WI38 (cell line): ENCODE measurements at regions not wholly inside any gene's neighbourhood (a gene's known extent, or its start where the extent isn't known, plus 50 kb on each side); places are given as distances from the start of the nearest gene placed in this dataset.
"Not testable (repeated sequence)": the region's sequence is repeated elsewhere in the genome, so short reads cannot be mapped to it uniquely, and the experiment has no call there.

Source experiments
- H3K4me3 ChIP-seq: 2 replicates; pipeline ENCODE4 v1.5.1; 2011; ENCODE audit warnings: low read depth, mild to moderate bottlenecking, control low read depth, low read length
- TF ChIP-seq, protein P1 (sequence below): IDR thresholded peaks from 2 replicates; pipeline ENCODE4 v1.5.1; 2012; ENCODE audit warnings: low read depth, mild to moderate bottlenecking, control low read depth, low read length

DNA sequence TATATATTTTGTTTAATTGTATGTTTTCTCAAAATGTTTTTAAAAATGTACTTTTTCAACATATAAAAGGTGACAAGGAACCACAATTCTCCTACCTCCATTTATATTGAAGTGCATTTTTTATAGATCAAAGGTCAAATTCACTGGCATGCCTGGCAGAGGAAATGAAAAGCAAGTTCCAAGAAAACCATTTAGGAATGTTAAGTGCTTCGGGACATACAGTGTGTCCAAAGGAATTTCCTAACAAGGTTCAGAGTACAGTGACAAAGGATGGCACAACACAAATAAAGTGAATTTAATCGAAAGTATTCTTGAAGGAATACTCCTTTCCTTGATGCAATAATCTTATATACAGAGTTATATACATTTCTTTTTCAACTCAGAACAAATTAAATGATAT is 242.3 kb downstream of the CCER1 start:
- TF ChIP-seq, protein P1, sequence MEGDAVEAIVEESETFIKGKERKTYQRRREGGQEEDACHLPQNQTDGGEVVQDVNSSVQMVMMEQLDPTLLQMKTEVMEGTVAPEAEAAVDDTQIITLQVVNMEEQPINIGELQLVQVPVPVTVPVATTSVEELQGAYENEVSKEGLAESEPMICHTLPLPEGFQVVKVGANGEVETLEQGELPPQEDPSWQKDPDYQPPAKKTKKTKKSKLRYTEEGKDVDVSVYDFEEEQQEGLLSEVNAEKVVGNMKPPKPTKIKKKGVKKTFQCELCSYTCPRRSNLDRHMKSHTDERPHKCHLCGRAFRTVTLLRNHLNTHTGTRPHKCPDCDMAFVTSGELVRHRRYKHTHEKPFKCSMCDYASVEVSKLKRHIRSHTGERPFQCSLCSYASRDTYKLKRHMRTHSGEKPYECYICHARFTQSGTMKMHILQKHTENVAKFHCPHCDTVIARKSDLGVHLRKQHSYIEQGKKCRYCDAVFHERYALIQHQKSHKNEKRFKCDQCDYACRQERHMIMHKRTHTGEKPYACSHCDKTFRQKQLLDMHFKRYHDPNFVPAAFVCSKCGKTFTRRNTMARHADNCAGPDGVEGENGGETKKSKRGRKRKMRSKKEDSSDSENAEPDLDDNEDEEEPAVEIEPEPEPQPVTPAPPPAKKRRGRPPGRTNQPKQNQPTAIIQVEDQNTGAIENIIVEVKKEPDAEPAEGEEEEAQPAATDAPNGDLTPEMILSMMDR = no peak
- no peak overlapping the region for H3K4me3 ChIP-seq

DNA sequence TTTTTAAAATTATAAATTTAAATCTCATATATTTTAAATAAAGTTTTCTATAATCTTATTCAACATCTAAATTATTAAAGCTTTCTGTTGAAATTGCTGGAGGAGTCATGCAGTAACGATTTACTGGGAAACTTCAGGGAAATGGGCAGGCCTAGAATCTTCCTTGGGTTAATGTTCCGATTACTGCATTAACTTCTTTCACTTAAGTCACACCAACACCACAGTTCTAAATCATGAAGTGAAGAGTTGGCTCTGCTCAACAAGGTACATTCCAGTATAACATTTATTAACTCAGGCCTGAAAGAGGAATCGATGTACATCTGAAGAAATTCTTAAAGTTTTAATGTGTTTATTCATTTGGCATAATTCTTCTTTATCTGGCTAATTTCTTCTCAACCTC is 244.3 kb downstream of the CCER1 start:
- TF ChIP-seq, protein P1 = no peak
- H3K4me3 ChIP-seq = no peak overlapping the region

DNA sequence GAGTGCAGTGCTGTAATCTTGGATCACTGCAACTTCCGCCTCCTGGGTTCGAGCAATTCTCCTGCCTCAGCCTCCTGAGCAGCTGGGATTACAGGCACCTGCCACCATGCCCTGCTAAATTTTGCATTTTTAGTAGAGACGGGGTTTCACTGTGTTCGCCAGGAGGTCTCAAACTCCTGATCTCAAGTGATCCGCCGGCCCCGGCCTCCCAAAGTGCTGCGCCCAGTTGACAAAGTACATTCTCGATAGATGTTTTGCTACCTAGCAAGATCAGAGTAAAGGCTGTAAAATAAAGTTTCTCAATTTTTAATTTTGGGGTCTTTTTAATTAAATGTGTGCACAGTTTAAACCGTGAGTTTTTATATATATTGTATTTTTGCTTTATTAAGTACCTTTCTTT is 248.9 kb downstream of the CCER1 start:
- H3K4me3 ChIP-seq = no peak overlapping the region
- TF ChIP-seq, protein P1 = no peak

DNA sequence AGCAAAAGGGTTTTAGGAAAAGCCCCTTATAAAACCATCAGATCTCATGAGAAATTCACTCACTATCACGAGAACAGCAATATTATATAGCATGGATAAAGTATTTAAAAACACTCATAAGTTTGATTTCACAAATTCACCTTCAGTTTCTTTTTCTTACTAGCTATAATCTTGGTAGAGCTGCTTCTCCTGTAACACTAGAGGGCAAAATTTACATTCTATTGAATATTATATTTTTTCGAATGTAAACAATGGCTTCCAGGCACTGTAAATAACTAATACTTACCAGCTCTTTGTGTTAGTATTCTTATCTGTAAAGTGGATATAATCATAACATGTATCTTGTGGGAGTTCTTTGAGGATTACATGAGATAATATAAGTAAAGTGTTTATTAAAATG is 259.6 kb downstream of the CCER1 start:
- TF ChIP-seq, protein P1 = no peak
- H3K4me3 ChIP-seq = no peak overlapping the region

DNA sequence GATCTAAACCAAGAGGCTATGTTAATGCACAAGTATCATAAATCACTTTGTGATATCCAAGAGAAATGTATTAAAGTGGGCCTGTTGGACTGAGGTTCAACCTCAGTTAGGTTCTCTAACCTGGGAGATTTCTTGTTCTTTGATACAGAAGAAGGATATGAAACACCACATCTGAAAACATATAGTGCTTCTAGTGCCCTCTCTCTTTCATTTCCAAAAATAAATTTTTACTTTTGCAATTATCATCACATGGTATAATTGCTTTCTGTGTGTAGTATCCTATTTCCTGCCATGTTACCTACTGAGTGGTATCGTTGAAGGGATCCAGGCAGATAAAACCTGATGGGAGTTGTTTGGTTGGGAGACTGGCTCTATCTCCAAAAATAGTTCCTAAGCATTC is 264.9 kb downstream of the CCER1 start:
- no peak overlapping the region for H3K4me3 ChIP-seq
- TF ChIP-seq, protein P1 = no peak

DNA sequence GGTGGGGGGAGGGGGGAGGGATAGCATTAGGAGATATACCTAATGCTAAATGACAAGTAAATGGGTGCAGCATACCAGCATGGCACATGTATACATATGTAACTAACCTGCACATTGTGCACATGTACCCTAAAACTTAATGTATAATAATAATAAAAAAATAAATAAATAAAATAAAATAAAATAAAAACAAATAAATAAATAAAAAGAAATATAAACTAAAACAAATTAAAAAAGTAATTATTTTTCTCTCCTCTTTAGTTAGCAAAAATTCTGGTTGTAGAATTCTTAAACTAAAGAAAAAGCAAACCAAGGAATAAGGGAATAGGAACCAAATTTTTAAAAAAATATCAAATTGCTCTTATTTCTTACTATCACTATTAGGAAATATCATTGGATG is 267.3 kb downstream of the CCER1 start:
- not testable (repeated sequence) for H3K4me3 ChIP-seq

DNA sequence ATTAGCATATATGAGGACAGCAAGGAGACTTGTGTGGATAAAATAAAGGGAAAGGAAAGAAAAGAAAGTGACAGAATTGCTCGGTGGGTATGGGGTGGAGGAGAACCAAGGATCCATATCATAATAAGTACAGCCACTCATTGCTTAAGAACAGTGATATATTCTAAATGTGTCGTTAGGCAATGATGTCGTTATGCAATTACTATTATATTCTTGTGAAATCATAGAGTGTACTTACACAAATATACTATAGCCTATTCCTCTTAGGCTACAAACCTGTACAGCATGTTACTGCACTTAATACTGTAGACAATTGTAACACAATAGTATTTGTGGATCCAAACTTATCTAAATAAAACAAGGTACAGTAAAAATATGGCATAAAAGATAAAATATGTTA is 271.1 kb downstream of the CCER1 start:
- no peak overlapping the region for H3K4me3 ChIP-seq
- TF ChIP-seq, protein P1 = no peak

DNA sequence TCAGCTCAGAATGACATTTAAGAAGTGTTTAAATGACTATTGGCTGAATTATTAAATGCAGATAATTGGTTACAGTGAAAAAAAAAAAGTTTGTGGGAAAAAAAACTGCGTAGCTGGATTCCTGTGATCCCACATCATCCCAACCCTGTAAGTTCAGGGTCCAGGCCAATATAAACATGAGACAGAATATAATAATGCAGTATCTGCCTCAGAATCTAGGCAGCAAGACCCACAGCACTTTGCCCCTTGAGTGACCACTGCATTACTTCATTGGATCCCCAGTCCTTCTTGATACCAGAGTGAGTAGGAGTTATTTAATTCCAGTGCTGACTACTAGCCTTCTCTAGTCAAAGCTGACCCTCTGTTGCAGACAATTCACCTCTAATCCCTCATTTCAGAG is 272.6 kb downstream of the CCER1 start:
- no peak overlapping the region for H3K4me3 ChIP-seq
- TF ChIP-seq, protein P1 = no peak
